NT2/D1 (cell line): ENCODE measurements at regions not wholly inside any gene's neighbourhood (a gene's known extent, or its start where the extent isn't known, plus 50 kb on each side); places are given as distances from the start of the nearest gene placed in this dataset.

Experiments used
- SUZ12 ChIP-seq: IDR thresholded peaks from 2 replicates; pipeline ENCODE4 v1.6.1; 2011; ENCODE audit not compliant: insufficient read length, insufficient read depth; ENCODE audit errors: extremely low read depth
- YY1 ChIP-seq: IDR thresholded peaks from 2 replicates; pipeline ENCODE4 v1.6.1; 2011; ENCODE audit not compliant: insufficient read length, insufficient read depth
- ZNF274 ChIP-seq: IDR thresholded peaks from 2 replicates; pipeline ENCODE4 v1.6.1; 2011; ENCODE audit warnings: mild to moderate bottlenecking, low read depth, low read length

- TF ChIP-seq ZNF274 (no peak), YY1 (no peak), SUZ12 (no peak)
Measured at GRCh38 chr5:158203261-158203660, 344.3 kb upstream of the CLINT1 start.
